ENCODE measurements at regions not wholly inside any gene's neighbourhood (a gene's known extent, or its start where the extent isn't known, plus 50 kb on each side); places are given as distances from the start of the nearest gene placed in this dataset.

- TF ChIP-seq, protein P1, sequence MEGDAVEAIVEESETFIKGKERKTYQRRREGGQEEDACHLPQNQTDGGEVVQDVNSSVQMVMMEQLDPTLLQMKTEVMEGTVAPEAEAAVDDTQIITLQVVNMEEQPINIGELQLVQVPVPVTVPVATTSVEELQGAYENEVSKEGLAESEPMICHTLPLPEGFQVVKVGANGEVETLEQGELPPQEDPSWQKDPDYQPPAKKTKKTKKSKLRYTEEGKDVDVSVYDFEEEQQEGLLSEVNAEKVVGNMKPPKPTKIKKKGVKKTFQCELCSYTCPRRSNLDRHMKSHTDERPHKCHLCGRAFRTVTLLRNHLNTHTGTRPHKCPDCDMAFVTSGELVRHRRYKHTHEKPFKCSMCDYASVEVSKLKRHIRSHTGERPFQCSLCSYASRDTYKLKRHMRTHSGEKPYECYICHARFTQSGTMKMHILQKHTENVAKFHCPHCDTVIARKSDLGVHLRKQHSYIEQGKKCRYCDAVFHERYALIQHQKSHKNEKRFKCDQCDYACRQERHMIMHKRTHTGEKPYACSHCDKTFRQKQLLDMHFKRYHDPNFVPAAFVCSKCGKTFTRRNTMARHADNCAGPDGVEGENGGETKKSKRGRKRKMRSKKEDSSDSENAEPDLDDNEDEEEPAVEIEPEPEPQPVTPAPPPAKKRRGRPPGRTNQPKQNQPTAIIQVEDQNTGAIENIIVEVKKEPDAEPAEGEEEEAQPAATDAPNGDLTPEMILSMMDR (IDR thresholded peaks at IDR 0.05): no peak
- TF ChIP-seq POLR2A (IDR thresholded peaks at IDR 0.05): no peak
Observed at GRCh38 chr16:5482256-5482655, 384.7 kb upstream of the EEF2KMT start.

Data from vagina (tissue), 2 donors.